SH-SY5Y (cell line): ENCODE measurements at regions not wholly inside any gene's neighbourhood (a gene's known extent, or its start where the extent isn't known, plus 50 kb on each side); places are given as distances from the start of the nearest gene placed in this dataset.

ENCODE experiments used
- GATA2 ChIP-seq: IDR thresholded peaks from 2 replicates; pipeline ENCODE4 v1.6.1; 2011; ENCODE audit warnings: mild to moderate bottlenecking, low read depth, low read length
- GATA3 ChIP-seq: IDR thresholded peaks from 2 replicates; pipeline ENCODE4 v1.6.1; 2011; ENCODE audit warnings: low read depth, mild to moderate bottlenecking, low read length, moderate library complexity

GRCh38 chr3:168860592-168860991 is 764.9 kb upstream of the GOLIM4 start:
- no peak for TF ChIP-seq GATA3
- TF ChIP-seq GATA2, result no peak
